ENCODE measurements at regions not wholly inside any gene's neighbourhood (a gene's known extent, or its start where the extent isn't known, plus 50 kb on each side); places are given as distances from the start of the nearest gene placed in this dataset.

DNA sequence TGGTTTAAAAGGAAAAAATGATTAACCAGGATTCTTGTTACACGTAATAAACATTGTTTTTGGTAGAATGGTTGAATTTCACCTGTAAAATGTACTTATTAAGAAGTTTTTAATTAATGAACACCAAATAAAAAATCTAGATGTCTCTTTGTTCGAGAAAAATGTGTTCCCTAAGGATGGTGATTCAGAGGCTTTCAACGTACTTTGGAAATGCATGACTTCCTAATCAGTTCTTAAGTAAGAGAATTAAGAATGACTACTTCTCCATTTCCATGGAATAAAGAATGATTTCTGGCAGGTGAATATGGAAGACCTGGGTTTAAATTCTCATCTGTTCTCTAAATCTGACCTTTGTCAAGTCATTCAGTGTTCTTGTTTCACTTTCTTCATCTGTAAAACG is 428.6 kb downstream of the KCNH5 start:
- no CpG with 5 or more reads among the region's 4 CpGs for WGBS (ENCODE audit: extremely low coverage, insufficient read length, low lambda C conversion rate)
- H3K14ac ChIP-seq (ENCODE audit: insufficient read depth, low read length), result no peak overlapping the region
- no peaks in the 10 kb centered on the region for H3K79me1 ChIP-seq (ENCODE audit: insufficient read depth, low read depth, low read length, poor library complexity, severe bottlenecking)
- no peaks in the 10 kb centered on the region for H3K27me3 ChIP-seq (ENCODE audit: insufficient read depth, low read length)
- Mint-ChIP-seq H3K27ac (no peak overlapping the region), H3K36me3 (ENCODE audit: insufficient read depth in 1 of 3, low read depth in 3 of 3) (0 out of 7 replicates have a peak, but pooled peaks cover 0 to 1% (median 0%) of the 10 kb centered on the region in 3 experiments), H3K4me3 (no peak overlapping the region), H3K4me1 (peaks cover 12% of the 10 kb centered on the region in 2 experiments), H3K9me3 (peaks cover 0 to 4% of the 10 kb centered on the region in 2 experiments; a peak in 2 of 5 replicates), H3K27me3 (ENCODE audit: low read depth) (no peaks in the 10 kb centered on the region)
- H4K91ac ChIP-seq (ENCODE audit: insufficient read length, low read depth, low read length), result no peak overlapping the region
- H2BK12ac ChIP-seq (ENCODE audit: insufficient read length, low read depth, low read length), result no peak overlapping the region
- H4K5ac ChIP-seq (ENCODE audit: insufficient read length, low read depth, low read length), result no peak overlapping the region
- no peak overlapping the region for H2AFZ ChIP-seq (ENCODE audit: low read length)
- no peak overlapping the region for H3K23ac ChIP-seq (ENCODE audit: insufficient read length, low read depth, low read length)
- no peak for DNase-seq
- H3K4me1 ChIP-seq (ENCODE audit: insufficient read depth, low read length), result no peaks in the 10 kb centered on the region
- H3K4ac ChIP-seq (ENCODE audit: low read depth, low read length), result no peak overlapping the region
- H3K9me3 ChIP-seq (ENCODE audit: control insufficient read depth, low read depth, low read length), result no peaks in the 10 kb centered on the region
- H3K79me2 ChIP-seq (ENCODE audit: insufficient read depth, low read length), result no peaks in the 10 kb centered on the region
- H2AK5ac ChIP-seq (ENCODE audit: insufficient read length, low read length), result no peak overlapping the region
- H3T11ph ChIP-seq (ENCODE audit: low read length), result no peak overlapping the region
- no peak overlapping the region for H2BK120ac ChIP-seq (ENCODE audit: low read depth, low read length, poor library complexity, severe bottlenecking)
- no peak overlapping the region for H3K56ac ChIP-seq (ENCODE audit: insufficient read length, low read depth, low read length)
- no peak overlapping the region for H2BK15ac ChIP-seq (ENCODE audit: low read depth, low read length)
- no peak overlapping the region for H4K8ac ChIP-seq (replicated peaks; ENCODE audit: insufficient read length, low read depth, low read length)
- H3K9ac ChIP-seq (ENCODE audit: extremely low read depth, insufficient read length, low read length), result no peak overlapping the region
- H3K23me2 ChIP-seq (ENCODE audit: insufficient read length, low read depth, low read length, poor library complexity, severe bottlenecking), result no peaks in the 10 kb centered on the region
- H3K27ac ChIP-seq (ENCODE audit: insufficient read length, low read depth, low read length), result no peak overlapping the region
- H4K20me1 ChIP-seq (ENCODE audit: control insufficient read depth, insufficient read depth, insufficient read length), result no peaks in the 10 kb centered on the region
- no peak overlapping the region for H3K4me2 ChIP-seq (ENCODE audit: insufficient read depth, insufficient read length, low read length)
- TF ChIP-seq, protein P1, sequence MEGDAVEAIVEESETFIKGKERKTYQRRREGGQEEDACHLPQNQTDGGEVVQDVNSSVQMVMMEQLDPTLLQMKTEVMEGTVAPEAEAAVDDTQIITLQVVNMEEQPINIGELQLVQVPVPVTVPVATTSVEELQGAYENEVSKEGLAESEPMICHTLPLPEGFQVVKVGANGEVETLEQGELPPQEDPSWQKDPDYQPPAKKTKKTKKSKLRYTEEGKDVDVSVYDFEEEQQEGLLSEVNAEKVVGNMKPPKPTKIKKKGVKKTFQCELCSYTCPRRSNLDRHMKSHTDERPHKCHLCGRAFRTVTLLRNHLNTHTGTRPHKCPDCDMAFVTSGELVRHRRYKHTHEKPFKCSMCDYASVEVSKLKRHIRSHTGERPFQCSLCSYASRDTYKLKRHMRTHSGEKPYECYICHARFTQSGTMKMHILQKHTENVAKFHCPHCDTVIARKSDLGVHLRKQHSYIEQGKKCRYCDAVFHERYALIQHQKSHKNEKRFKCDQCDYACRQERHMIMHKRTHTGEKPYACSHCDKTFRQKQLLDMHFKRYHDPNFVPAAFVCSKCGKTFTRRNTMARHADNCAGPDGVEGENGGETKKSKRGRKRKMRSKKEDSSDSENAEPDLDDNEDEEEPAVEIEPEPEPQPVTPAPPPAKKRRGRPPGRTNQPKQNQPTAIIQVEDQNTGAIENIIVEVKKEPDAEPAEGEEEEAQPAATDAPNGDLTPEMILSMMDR (conservative IDR thresholded peaks at IDR 0.05), result no peak
- no peak overlapping the region for H3K18ac ChIP-seq (ENCODE audit: insufficient read length, low read depth, low read length)
- no peak overlapping the region for H2BK5ac ChIP-seq (ENCODE audit: insufficient read length, low read length)
- H2BK20ac ChIP-seq (ENCODE audit: low read depth, low read length, poor library complexity, severe bottlenecking), result no peak overlapping the region

Data from H9 (cell line).